GM23338 (cell line): ENCODE measurements at regions not wholly inside any gene's neighbourhood (a gene's known extent, or its start where the extent isn't known, plus 50 kb on each side); places are given as distances from the start of the nearest gene placed in this dataset.

ENCODE experiments used
- ATAC-seq: fragments of 200-7000 bp; cut with Tn5 transposase; 3 replicates; pipeline ENCODE4 v1.9.1; 2020
- DNase-seq: peaks from one replicate; pipeline ENCODE4 v3.0.0-alpha.2; 2015; ENCODE audit warnings: low spot score
- H2AFZ ChIP-seq: fragments of 200-600 bp; sonication (generic); 2 replicates; pipeline ENCODE4 v1.8.0; 2016; ENCODE audit warnings: antibody characterized with exemption, mild to moderate bottlenecking, moderate library complexity
- H3F3A ChIP-seq: fragments of 200-600 bp; sonication (generic); replicated peaks from 2 replicates; pipeline ENCODE4 v1.8.0; 2017; ENCODE audit warnings: antibody characterized with exemption, mixed run types, low read depth
- H3K27ac ChIP-seq: fragments of 200-600 bp; sonication (generic); 2 replicates; pipeline ENCODE4 v1.6.1; 2016; ENCODE audit warnings: low read depth
- H3K27me3 ChIP-seq: fragments of 200-600 bp; sonication (generic); 2 replicates; pipeline ENCODE4 v1.8.0; 2016; ENCODE audit warnings: mild to moderate bottlenecking, mixed run types, moderate library complexity; ENCODE audit not compliant: insufficient read depth
- H3K36me3 ChIP-seq: fragments of 200-600 bp; sonication (generic); 2 replicates; pipeline ENCODE4 v1.8.0; 2016; ENCODE audit warnings: mild to moderate bottlenecking; ENCODE audit not compliant: insufficient read depth
- H3K4me1 ChIP-seq: fragments of 200-600 bp; sonication (generic); 2 replicates; pipeline ENCODE4 v1.8.0; 2016; ENCODE audit warnings: mild to moderate bottlenecking, moderate library complexity; ENCODE audit not compliant: insufficient read depth
- H3K4me2 ChIP-seq: fragments of 200-600 bp; sonication (generic); 2 replicates; pipeline ENCODE4 v1.7.1; 2017; ENCODE audit warnings: mixed run types
- H3K4me3 ChIP-seq: fragments of 200-600 bp; sonication (generic); 2 replicates; pipeline ENCODE4 v1.6.1; 2016; ENCODE audit warnings: mixed run types
- H3K79me2 ChIP-seq: fragments of 200-600 bp; sonication (generic); replicated peaks from 2 replicates; pipeline ENCODE4 v1.8.0; 2017; ENCODE audit warnings: mild to moderate bottlenecking; ENCODE audit not compliant: insufficient read depth
- H3K9me2 ChIP-seq: fragments of 200-600 bp; sonication (generic); 2 replicates; pipeline ENCODE4 v1.8.0; 2017; ENCODE audit not compliant: insufficient read depth
- H4K20me1 ChIP-seq: fragments of 200-600 bp; sonication (generic); replicated peaks from 2 replicates; pipeline ENCODE4 v1.8.0; 2017; ENCODE audit warnings: mild to moderate bottlenecking; ENCODE audit not compliant: insufficient read depth
- H3K27ac Mint-ChIP-seq: 2 replicates; pipeline ENCODE4 v1.8.0; 2020; ENCODE audit warnings: inconsistent platforms, mild to moderate bottlenecking, moderate library complexity, mixed read lengths
- H3K27me3 Mint-ChIP-seq: 3 replicates; pipeline ENCODE4 v1.8.0; 2022; ENCODE audit warnings: low read depth, mild to moderate bottlenecking, moderate library complexity, mixed read lengths, inconsistent platforms; ENCODE audit not compliant: insufficient read depth, poor library complexity
- H3K36me3 Mint-ChIP-seq: 3 replicates; pipeline ENCODE4 v1.8.0; 2021; ENCODE audit warnings: low read depth, mild to moderate bottlenecking, inconsistent platforms, moderate library complexity, mixed read lengths
- H3K4me1 Mint-ChIP-seq: 3 replicates; pipeline ENCODE4 v1.8.0; 2020; ENCODE audit warnings: mild to moderate bottlenecking, inconsistent platforms, mixed read lengths
- H3K4me3 Mint-ChIP-seq: 3 replicates; pipeline ENCODE4 v1.8.0; 2021; ENCODE audit warnings: moderate library complexity, mild to moderate bottlenecking, inconsistent platforms, mixed read lengths
- H3K9me3 Mint-ChIP-seq: 3 replicates; pipeline ENCODE4 v1.8.0; 2020; ENCODE audit warnings: moderate library complexity, mild to moderate bottlenecking, inconsistent platforms, mixed read lengths
- CREB1 ChIP-seq: fragments of 250-450 bp; sonication (Bioruptor Pico); IDR thresholded peaks from 2 replicates; pipeline ENCODE4 v1.5.0; 2020; ENCODE audit warnings: low read depth, mild to moderate bottlenecking, moderate library complexity
- EZH2 ChIP-seq: fragments of 200-600 bp; sonication (generic); IDR thresholded peaks from one replicate; pipeline ENCODE4 v1.8.0; 2017; ENCODE audit warnings: antibody characterized with exemption, mild to moderate bottlenecking, low read depth; ENCODE audit not compliant: unreplicated experiment
- EZH2phosphoT487 ChIP-seq: fragments of 200-600 bp; sonication (generic); IDR thresholded peaks from one replicate; pipeline ENCODE4 v1.8.1; 2018; ENCODE audit warnings: antibody characterized with exemption; ENCODE audit not compliant: unreplicated experiment
- JUNB ChIP-seq: IDR thresholded peaks from one replicate; pipeline ENCODE4 v1.6.1; 2016; ENCODE audit warnings: antibody characterized with exemption; ENCODE audit not compliant: unreplicated experiment
- NANOG ChIP-seq: IDR thresholded peaks from 2 replicates; pipeline ENCODE4 v1.6.1; 2016; ENCODE audit warnings: antibody characterized with exemption, borderline replicate concordance
- STAT1 ChIP-seq: IDR thresholded peaks from one replicate; pipeline ENCODE4 v1.6.1; 2016; ENCODE audit warnings: antibody characterized with exemption; ENCODE audit not compliant: unreplicated experiment
- ZNF114 ChIP-seq: fragments of 250-450 bp; sonication (Bioruptor Pico); IDR thresholded peaks from 2 replicates; pipeline ENCODE4 v1.5.0; 2020; ENCODE audit warnings: mild to moderate bottlenecking, moderate library complexity
- ZNF331 ChIP-seq: fragments of 250-450 bp; sonication (Bioruptor Pico); IDR thresholded peaks from 2 replicates; pipeline ENCODE4 v1.5.0; 2020; ENCODE audit warnings: low read depth, mild to moderate bottlenecking, moderate library complexity
- TF ChIP-seq, protein P1 (sequence below): fragments of 250-450 bp; sonication (Bioruptor Pico); IDR thresholded peaks from 2 replicates; pipeline ENCODE4 v1.5.0; 2020; ENCODE audit warnings: mild to moderate bottlenecking, moderate library complexity
- TF ChIP-seq, protein P2 (sequence below), 2 experiments: fragments of 200-600 bp in 1 of 2; sonication (generic) in 1 of 2; conservative IDR thresholded peaks; 2 replicates each; pipeline versions ENCODE4 v1.5.1 to v1.6.1; 2016 to 2017; ENCODE audit warnings: antibody characterized with exemption in 2 of 2, low read depth in 2 of 2, mild to moderate bottlenecking in 2 of 2, moderate library complexity in 1 of 2
- TF ChIP-seq, protein P3 (sequence below): IDR thresholded peaks from one replicate; pipeline ENCODE4 v1.6.1; 2018; ENCODE audit warnings: antibody characterized with exemption; ENCODE audit not compliant: unreplicated experiment
- TF ChIP-seq, protein P4 (sequence below): IDR thresholded peaks from 2 replicates; pipeline ENCODE4 v1.6.1; 2016; ENCODE audit warnings: antibody characterized with exemption

DNA sequence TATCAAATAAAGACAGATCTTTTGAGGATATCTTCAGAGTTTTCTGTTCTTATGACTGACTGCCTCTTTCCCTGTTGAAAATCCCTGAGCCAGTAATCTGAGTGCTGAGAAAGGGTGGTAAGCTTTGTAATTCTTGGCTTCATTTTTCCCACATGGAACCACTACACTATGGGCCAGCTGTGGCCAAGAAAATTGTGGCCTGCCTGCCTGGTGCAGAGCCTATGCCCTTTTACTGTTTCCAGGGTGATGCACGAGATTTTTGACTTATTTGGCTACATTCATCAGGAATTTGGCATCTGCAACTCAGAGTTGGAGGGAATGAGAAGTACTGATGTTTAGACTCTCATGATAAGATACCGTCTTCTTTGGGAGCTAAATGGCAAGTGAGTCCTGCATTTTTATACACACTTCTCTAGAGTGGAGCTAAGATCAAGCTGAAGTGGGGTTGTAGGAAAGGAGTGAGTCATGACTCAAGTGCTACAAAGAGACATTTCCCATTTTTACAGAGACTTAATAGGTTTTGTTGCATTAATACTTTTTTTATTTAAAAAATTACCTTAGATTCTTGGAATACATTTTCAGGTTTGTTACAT, 328.2 kb upstream of the CDH7 start:
- Histone ChIP-seq H3K4me3 (no peak overlapping the region), H3F3A (no peaks in the 10 kb centered on the region), H3K4me1 (no peaks in the 10 kb centered on the region), H3K79me2 (no peaks in the 10 kb centered on the region), H3K36me3 (no peaks in the 10 kb centered on the region), H3K27me3 (no peaks in the 10 kb centered on the region), H2AFZ (no peak overlapping the region), H3K4me2 (no peak overlapping the region), H3K27ac (no peak overlapping the region), H4K20me1 (no peaks in the 10 kb centered on the region), H3K9me2 (no peaks in the 10 kb centered on the region)
- Mint-ChIP-seq H3K27ac (no peak overlapping the region), H3K4me3 (no peak overlapping the region), H3K9me3 (peaks cover 3% of the 10 kb centered on the region; the same call in 1 of the 3 replicates), H3K4me1 (no peaks in the 10 kb centered on the region), H3K27me3 (no peaks in the 10 kb centered on the region), H3K36me3 (no peaks in the 10 kb centered on the region; the same call in 2 of the 3 replicates)
- ATAC-seq (no peak), DNase-seq (no peak)
- TF ChIP-seq, protein P1, sequence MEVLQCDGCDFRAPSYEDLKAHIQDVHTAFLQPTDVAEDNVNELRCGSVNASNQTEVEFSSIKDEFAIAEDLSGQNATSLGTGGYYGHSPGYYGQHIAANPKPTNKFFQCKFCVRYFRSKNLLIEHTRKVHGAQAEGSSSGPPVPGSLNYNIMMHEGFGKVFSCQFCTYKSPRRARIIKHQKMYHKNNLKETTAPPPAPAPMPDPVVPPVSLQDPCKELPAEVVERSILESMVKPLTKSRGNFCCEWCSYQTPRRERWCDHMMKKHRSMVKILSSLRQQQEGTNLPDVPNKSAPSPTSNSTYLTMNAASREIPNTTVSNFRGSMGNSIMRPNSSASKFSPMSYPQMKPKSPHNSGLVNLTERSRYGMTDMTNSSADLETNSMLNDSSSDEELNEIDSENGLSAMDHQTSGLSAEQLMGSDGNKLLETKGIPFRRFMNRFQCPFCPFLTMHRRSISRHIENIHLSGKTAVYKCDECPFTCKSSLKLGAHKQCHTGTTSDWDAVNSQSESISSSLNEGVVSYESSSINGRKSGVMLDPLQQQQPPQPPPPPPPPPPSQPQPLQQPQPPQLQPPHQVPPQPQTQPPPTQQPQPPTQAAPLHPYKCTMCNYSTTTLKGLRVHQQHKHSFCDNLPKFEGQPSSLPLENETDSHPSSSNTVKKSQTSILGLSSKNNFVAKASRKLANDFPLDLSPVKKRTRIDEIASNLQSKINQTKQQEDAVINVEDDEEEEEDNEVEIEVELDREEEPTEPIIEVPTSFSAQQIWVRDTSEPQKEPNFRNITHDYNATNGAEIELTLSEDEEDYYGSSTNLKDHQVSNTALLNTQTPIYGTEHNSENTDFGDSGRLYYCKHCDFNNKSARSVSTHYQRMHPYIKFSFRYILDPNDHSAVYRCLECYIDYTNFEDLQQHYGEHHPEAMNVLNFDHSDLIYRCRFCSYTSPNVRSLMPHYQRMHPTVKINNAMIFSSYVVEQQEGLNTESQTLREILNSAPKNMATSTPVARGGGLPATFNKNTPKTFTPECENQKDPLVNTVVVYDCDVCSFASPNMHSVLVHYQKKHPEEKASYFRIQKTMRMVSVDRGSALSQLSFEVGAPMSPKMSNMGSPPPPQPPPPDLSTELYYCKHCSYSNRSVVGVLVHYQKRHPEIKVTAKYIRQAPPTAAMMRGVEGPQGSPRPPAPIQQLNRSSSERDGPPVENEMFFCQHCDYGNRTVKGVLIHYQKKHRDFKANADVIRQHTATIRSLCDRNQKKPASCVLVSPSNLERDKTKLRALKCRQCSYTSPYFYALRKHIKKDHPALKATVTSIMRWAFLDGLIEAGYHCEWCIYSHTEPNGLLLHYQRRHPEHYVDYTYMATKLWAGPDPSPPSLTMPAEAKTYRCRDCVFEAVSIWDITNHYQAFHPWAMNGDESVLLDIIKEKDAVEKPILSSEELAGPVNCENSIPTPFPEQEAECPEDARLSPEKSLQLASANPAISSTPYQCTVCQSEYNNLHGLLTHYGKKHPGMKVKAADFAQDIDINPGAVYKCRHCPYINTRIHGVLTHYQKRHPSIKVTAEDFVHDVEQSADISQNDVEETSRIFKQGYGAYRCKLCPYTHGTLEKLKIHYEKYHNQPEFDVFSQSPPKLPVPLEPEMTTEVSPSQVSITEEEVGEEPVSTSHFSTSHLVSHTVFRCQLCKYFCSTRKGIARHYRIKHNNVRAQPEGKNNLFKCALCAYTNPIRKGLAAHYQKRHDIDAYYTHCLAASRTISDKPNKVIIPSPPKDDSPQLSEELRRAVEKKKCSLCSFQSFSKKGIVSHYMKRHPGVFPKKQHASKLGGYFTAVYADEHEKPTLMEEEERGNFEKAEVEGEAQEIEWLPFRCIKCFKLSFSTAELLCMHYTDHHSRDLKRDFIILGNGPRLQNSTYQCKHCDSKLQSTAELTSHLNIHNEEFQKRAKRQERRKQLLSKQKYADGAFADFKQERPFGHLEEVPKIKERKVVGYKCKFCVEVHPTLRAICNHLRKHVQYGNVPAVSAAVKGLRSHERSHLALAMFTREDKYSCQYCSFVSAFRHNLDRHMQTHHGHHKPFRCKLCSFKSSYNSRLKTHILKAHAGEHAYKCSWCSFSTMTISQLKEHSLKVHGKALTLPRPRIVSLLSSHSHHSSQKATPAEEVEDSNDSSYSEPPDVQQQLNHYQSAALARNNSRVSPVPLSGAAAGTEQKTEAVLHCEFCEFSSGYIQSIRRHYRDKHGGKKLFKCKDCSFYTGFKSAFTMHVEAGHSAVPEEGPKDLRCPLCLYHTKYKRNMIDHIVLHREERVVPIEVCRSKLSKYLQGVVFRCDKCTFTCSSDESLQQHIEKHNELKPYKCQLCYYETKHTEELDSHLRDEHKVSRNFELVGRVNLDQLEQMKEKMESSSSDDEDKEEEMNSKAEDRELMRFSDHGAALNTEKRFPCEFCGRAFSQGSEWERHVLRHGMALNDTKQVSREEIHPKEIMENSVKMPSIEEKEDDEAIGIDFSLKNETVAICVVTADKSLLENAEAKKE (CRISPR knock-in tag) = no peak
- TF ChIP-seq ZNF331 (CRISPR knock-in tag) = no peak
- no peak for TF ChIP-seq ZNF114 (CRISPR knock-in tag)
- TF ChIP-seq, protein P2, sequence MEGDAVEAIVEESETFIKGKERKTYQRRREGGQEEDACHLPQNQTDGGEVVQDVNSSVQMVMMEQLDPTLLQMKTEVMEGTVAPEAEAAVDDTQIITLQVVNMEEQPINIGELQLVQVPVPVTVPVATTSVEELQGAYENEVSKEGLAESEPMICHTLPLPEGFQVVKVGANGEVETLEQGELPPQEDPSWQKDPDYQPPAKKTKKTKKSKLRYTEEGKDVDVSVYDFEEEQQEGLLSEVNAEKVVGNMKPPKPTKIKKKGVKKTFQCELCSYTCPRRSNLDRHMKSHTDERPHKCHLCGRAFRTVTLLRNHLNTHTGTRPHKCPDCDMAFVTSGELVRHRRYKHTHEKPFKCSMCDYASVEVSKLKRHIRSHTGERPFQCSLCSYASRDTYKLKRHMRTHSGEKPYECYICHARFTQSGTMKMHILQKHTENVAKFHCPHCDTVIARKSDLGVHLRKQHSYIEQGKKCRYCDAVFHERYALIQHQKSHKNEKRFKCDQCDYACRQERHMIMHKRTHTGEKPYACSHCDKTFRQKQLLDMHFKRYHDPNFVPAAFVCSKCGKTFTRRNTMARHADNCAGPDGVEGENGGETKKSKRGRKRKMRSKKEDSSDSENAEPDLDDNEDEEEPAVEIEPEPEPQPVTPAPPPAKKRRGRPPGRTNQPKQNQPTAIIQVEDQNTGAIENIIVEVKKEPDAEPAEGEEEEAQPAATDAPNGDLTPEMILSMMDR (conservative IDR thresholded peaks at IDR 0.05; ENCODE audit: low read depth in 2 of 2) = no peak
- TF ChIP-seq JUNB = no peak
- TF ChIP-seq STAT1 = no peak
- no peak for TF ChIP-seq EZH2phosphoT487
- TF ChIP-seq EZH2 = no peak
- TF ChIP-seq, protein P3, sequence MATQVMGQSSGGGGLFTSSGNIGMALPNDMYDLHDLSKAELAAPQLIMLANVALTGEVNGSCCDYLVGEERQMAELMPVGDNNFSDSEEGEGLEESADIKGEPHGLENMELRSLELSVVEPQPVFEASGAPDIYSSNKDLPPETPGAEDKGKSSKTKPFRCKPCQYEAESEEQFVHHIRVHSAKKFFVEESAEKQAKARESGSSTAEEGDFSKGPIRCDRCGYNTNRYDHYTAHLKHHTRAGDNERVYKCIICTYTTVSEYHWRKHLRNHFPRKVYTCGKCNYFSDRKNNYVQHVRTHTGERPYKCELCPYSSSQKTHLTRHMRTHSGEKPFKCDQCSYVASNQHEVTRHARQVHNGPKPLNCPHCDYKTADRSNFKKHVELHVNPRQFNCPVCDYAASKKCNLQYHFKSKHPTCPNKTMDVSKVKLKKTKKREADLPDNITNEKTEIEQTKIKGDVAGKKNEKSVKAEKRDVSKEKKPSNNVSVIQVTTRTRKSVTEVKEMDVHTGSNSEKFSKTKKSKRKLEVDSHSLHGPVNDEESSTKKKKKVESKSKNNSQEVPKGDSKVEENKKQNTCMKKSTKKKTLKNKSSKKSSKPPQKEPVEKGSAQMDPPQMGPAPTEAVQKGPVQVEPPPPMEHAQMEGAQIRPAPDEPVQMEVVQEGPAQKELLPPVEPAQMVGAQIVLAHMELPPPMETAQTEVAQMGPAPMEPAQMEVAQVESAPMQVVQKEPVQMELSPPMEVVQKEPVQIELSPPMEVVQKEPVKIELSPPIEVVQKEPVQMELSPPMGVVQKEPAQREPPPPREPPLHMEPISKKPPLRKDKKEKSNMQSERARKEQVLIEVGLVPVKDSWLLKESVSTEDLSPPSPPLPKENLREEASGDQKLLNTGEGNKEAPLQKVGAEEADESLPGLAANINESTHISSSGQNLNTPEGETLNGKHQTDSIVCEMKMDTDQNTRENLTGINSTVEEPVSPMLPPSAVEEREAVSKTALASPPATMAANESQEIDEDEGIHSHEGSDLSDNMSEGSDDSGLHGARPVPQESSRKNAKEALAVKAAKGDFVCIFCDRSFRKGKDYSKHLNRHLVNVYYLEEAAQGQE = no peak
- no peak for TF ChIP-seq CREB1
- TF ChIP-seq NANOG = no peak
- TF ChIP-seq, protein P4, sequence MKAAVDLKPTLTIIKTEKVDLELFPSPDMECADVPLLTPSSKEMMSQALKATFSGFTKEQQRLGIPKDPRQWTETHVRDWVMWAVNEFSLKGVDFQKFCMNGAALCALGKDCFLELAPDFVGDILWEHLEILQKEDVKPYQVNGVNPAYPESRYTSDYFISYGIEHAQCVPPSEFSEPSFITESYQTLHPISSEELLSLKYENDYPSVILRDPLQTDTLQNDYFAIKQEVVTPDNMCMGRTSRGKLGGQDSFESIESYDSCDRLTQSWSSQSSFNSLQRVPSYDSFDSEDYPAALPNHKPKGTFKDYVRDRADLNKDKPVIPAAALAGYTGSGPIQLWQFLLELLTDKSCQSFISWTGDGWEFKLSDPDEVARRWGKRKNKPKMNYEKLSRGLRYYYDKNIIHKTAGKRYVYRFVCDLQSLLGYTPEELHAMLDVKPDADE = no peak
